ENCODE measurements at regions not wholly inside any gene's neighbourhood (a gene's known extent, or its start where the extent isn't known, plus 50 kb on each side); places are given as distances from the start of the nearest gene placed in this dataset.

DNA sequence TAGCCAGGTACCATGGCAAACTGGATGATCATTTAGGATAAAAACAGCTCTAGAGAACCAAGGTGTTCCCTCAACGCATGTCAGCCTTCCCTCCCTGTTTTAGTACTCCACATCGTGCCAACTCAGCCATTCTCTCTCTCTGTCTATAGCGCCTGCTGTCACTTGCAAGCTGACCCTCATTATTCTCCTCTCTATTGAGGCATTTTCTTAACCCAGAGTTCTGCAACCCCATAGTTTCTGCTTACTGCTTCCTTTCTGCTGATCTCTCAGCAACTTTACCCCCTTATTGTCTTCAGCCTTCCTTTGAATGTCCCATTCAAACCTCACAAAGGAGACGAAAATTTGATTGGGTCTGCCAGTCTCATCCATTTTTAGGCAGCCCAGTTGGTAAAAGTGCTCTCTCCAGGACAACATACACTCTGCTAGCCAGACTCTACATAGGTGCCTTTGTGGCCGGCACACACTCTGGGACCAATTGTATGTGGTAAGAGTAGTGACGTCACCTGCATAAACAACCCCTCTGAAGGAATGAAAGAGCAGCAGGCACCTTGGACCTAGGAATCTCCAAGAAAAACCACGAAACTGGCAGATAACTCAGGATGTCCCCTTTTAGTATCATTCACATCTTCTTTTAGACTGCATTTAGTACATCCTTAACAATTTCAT, 367.2 kb upstream of the KCNH7 start:
- no peak for DNase-seq (ENCODE audit: extremely low read depth, low read depth)

DNA sequence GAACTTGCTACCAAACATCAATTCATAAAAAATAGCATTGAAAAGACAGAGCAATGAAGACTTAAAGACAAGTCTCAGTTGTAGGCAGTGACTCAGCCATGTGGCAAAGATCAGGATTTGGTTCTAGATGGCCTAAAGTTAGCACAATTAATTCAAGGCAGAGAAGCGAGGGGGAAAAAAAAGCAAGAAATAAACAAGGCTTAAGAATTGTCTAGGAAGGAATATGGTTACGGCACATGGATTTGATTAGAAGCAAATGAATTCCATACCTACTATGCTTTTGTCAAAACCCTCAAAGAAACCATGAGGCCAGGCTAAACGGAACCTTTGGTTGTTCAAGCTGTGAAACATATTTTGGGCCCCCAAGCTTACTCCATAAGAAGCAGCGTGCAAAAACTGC, 362.2 kb upstream of the KCNH7 start:
- DNase-seq (ENCODE audit: extremely low read depth, low read depth), result no peak

DNA sequence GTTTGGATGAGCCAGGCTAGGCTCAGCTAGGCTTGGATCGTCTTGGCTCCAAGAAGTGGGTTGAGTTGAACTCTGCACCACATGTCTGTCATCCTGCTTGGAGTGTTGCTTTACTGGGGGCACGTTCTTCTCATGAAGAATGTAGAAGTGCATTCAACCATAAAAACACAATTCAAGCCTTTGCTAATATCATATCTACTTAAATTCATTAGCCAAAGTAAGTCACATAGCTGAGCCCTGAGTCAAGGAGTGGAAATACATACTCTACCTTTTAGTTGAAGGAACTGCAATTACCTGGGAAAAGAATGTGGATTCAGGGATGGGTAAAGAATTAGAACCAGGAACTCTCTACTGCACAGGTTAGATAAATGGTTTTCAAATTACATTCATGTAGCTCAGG, 360.4 kb upstream of the KCNH7 start:
- no peak for DNase-seq (ENCODE audit: extremely low read depth, low read depth)

GRCh38 chr2:163198007-163198406, 359.4 kb upstream of the KCNH7 start:
- DNase-seq (ENCODE audit: extremely low read depth, low read depth), result no peak

DNA sequence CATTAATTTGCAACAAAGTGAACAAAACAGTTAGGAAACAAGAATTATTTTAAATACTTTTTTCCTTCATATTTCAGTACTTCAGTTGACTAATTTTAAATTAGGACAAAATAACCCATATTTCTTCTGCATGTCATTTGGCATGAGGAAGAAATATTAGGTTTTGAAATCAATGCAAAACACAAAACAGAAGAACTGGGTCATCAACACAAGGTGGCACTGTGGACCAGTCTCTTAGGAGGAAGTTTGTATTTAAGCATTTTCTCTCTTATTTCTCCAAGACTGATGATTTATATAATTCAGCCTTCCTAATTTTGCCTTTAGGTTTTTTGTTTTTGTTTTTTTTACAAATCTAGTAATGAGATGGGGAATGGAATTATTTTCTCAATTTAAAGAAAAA, 352.8 kb upstream of the KCNH7 start:
- peak; percentile 55 for DNase-seq (ENCODE audit: extremely low read depth, low read depth)

DNA sequence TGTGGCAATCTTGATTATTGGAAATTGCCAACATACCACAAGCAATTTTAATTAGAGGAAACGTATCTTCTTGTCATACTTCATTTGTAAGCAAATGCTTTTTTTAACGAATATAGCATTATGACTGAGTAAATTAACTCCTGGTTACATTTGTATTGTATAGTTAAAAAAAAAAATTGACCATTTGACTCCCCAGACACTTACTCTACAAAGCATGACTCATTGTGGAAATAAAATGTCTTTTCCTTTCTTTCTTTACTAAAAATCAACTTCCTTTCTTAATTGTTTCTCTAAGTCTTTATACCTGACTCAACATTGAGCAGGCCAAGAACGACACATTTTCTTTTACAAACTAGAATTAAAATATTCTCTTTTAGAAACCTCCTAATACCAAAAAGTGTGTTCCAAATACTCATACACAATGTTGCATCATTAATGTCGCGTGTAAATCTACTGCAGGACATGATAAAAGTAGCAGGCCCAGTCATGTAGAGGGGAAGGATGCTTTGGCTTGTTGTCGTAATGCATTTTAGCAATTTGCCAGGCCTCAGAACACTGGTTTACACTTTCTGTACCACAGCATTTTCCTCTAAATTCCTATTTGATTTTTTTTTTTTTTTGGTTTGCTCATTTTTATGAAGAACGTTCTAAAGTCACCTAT, 349.6 kb upstream of the KCNH7 start:
- no peak for DNase-seq (ENCODE audit: extremely low read depth, low read depth)

DNA sequence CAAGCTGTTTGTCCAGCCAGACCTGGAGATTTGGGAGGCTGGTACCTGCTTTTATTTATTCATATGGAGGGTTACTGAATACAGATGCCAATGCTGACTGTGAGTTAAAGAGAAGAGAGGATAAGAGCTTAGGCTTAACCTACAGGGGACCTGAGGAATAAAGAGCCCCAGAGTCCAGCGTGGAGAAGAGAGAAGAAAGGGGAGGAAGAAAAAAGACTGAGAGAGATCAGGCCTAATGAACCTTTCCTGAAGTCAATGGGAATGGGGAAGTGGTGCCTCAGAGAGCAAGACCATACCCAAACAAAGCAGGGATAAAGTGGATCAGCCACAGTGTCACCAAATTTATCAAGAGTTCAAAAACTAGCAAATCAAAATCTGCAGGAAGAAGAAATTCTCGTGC, 348.6 kb upstream of the KCNH7 start:
- DNase-seq (ENCODE audit: extremely low read depth, low read depth), result no peak

DNA sequence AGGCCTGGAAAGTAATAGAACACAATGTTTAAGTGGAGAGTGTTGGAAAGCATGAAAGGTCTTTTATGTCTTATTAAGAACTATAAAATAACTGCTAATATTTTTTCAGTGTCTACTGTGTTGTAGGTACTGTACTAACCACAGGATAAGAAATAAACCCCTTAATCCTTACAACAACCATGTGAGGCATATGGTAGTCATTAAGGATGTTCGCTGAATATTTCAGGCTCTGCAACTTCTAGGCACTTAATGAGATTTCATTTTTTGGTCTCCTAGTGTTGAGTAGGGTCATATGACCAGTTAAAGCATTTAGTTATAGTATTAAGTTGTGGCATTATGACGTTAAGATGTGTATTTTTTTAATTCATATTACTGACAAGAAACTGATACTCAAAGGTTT, 346.6 kb upstream of the KCNH7 start:
- DNase-seq (ENCODE audit: extremely low read depth, low read depth), result no peak

DNA sequence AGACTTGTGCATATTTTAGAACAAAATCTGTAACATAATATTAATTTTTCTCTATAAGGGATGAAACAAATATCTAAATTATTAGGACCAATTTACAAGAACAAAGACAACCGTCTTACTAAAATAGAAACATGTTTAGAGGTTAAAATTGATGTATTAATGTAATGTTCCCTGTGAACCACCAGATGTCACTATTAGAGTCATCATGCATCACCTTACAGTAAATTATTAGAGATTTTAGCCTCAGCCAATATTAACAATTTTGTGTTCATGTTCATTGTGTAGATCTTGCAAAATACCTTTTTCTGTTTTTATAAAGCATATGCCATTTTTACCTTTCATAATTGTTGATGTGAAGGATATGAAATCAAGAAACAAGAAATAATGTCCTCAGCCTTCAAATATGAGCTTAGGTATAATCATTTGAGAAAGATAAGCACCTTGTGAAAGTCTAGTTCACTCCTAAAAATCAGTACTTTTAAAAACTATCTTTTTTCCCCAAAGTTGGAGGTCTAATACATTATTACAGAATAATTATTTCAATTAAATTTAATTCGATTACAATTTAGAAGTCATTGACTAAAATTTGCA, 344.3 kb upstream of the KCNH7 start:
- peak; percentile 30 for DNase-seq (ENCODE audit: extremely low read depth, low read depth)

GRCh38 chr2:163177592-163177991, 339.0 kb upstream of the KCNH7 start:
- no peak for DNase-seq (ENCODE audit: extremely low read depth, low read depth)

GRCh38 chr2:163175294-163175693, 336.7 kb upstream of the KCNH7 start:
- no peak for DNase-seq (ENCODE audit: extremely low read depth, low read depth)

GRCh38 chr2:163173591-163173990, 335.0 kb upstream of the KCNH7 start:
- no peak for DNase-seq (ENCODE audit: extremely low read depth, low read depth)

DNA sequence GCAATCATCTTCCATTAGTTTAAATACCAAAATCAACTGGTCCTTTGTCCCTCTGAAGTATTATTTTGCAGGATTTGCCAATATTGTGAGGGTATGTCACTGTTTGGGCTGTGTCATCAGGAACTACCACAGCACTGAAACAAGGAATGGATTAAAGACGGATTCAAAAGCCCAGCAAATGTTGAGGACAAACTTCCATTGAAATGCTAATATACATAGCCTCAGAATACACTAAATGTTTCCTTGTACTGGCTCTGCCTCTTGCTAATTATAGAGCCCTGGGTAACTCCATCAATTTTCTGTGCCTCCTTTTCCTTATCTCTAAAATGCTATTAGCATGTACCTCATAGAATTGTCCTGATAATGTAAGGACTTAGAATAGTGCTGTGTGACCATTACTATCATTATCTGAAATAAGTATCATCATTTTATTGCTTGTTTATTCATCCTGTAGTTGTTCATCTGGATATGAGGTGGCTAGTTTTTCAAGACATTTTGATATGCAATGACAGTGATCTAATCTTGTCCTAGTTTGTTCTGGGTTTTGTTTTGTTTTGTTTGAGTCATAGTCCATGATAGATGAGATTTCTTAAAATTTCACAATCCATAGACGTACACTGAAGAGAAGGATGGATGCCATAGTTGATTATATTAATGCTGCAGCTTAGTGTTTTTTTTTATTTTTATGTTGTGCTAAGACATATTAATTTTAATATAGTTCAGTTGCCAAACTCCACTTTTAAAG, 333.4 kb upstream of the KCNH7 start:
- peak; percentile 74 for DNase-seq (ENCODE audit: extremely low read depth, low read depth)

DNA sequence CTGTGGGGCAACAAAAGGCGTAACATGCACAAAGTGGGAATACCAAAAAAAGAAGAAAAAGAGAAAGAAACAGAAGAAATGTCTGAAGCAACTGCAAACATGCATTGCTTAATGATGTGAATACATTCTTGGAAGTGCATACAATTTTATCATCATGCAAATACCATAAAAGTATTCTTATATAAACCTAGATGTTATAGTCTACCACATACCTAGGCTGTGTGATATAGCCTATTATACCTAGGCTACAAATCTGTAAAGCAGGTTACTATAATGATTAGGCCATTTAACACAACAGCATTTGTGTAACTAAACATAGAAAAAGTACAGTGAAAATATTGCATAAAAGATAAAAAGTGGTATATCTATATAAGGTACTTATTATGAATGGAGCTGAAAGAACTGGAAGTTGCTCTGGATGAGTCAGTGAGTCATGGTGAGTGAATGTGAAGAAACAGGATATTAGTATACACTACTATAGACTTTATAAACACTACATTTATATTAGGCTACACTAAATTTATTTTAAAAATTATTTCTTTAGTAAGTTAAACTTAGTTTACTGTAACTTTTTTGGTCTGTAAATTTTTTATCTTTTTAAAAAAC, 319.4 kb upstream of the KCNH7 start:
- no peak for DNase-seq (ENCODE audit: extremely low read depth, low read depth)

DNA sequence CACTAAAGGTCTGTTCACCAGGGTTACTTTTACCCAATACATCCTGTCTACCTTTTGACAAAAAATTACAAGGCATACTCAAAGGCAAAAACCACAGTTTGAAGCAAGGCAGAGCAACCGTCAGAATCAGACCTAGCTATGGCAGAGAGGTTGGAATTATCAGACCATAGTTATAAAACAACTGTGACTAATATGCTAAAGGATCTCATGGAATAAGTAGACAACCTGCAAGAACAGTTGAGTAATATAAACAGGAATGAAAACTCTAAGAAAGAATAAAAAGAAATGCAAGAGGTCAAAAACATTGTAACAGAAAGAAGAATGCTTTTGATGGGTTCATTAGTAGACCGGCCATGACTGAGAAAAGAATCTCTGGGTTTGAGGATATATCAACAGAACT, 318.8 kb upstream of the KCNH7 start:
- no peak for DNase-seq (ENCODE audit: extremely low read depth, low read depth)

DNA sequence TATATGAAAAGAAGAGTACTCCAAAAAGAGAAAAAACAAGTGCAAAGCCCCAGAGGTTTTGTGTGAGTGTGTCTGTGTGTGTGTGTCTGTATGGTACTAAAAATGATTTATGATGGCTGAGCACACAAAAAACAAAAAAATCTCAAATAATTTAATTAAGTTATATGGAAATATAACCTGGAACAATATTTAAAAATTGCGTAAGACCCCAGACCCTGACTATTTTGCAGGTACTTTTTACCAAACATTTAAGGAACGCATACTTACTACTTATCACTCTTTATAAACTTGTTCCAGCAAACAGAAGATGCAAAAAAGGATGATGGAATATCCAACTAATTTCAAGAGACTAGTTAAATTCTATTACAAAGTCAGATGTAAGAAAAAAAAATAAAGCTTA, 317.4 kb upstream of the KCNH7 start:
- no peak for DNase-seq (ENCODE audit: extremely low read depth, low read depth)

DNA sequence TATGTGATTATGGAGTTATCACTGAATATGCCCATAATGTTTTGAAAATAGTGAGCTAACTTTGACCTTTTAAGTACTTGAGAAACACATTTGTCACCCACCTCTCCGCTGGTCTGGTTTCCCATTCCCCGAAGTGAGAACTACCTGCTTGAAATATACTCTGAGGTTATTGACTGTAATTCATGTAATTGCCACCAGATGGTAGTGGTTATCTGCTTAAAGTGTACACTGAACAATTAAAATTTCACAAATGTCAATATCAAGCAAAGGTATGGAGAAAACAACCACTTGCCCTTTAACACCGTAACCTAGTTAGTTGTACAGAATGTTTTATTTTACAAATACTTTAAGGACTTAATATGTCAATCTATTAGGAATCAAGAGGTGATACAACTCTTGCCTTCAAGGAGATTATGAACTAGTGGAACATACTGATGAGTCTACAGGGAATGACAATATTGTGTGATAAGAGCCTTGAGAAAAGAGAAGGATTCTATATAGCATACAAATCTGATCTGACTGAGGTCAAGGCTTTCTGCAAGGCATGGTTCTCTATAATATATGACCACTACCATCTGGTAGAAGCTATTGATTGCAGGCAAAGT, 316.8 kb upstream of the KCNH7 start:
- peak; percentile 58 for DNase-seq (ENCODE audit: extremely low read depth, low read depth)

- DNase-seq (ENCODE audit: extremely low read depth, low read depth), result no peak
Observed at GRCh38 chr2:163142618-163143017, 304.1 kb upstream of the KCNH7 start.

DNA sequence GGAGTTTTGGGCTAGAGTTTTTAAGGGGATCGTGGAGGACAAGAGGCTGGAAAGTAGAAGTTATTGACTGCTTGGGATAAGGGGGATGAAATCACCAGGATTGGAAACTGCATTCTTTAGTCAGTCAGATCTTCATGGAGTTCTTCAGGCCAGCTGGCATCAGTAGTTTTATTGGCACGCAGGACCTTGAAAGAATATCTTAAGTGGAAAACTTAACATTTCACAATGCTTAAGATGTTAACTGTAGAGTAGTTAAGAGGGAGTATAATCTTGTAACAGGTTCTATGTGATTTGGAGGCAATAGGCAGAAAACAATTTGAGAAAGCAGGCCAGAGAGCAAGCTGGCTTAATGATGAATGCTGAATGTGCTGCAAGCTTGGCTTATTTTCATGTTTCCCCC, 300.4 kb upstream of the KCNH7 start:
- DNase-seq (ENCODE audit: extremely low read depth, low read depth), result no peak

DNA sequence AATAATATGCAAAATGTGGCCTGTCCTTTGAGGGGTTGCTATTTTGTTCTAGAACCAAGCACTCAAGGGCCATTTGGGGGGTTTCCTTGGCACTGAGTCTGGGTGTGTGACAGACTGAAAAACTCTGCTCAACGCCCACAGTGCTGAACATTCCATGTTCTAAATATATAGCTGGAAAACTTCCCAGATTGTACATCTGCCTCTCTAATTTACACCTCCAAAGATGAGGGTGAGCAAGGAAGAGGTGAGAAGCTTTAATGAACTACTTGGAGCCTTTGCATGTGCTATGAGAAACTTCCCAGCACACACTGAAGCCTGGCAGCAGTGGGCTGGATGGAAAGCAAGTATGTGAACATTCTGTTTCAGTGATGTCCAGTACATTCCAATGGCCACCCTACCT, 296.7 kb upstream of the KCNH7 start:
- DNase-seq (ENCODE audit: extremely low read depth, low read depth), result no peak

DNA sequence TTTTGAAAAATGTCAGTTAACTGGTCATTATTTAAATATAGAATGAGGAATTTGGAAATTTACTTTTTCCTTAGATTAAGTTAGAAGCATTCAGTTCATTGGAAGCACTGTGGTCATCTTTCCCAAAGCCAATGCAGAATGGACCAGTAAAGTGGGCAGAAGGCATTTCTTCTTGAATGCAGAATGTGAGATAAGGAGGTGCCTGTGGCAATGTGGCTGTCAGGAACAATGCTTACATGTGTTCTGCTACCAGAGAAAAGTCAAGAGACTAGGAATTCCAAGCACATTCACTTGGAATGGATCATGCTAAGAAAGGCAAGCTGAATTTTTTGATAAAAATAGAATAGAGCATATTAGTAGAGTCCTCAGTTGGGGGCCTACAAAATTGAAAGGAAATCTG, 295.0 kb upstream of the KCNH7 start:
- DNase-seq (ENCODE audit: extremely low read depth, low read depth), result no peak
